GM19455 (cell line): ENCODE measurements at regions not wholly inside any gene's neighbourhood (a gene's known extent, or its start where the extent isn't known, plus 50 kb on each side); places are given as distances from the start of the nearest gene placed in this dataset.
"Not testable (repeated sequence)": the region's sequence is repeated elsewhere in the genome, so short reads cannot be mapped to it uniquely, and the experiment has no call there.

Experiments used
- ATAC-seq: cut with Tn5 transposase; IDR thresholded peaks from one replicate; pipeline ENCODE4 v1.9.1; 2021; ENCODE audit not compliant: unreplicated experiment

DNA sequence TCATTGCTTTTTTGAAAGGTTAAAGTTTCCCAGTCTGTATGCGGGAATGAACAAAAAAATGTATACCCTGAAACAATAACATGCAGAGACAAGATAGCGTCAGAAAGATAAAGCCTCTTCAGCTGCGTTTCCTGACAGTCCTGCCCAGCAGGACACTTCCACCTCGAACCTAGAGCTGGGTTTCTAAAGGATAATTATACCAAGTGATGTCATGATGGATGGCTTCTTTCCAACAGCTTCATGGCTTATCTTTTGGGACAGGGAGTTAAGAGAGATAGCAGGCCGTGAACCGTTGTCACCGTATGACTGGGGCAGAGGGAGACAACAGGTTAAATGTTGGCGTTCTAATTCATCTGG lies 267.6 kb upstream of the SGK1 start:
- ATAC-seq, result no peak

DNA sequence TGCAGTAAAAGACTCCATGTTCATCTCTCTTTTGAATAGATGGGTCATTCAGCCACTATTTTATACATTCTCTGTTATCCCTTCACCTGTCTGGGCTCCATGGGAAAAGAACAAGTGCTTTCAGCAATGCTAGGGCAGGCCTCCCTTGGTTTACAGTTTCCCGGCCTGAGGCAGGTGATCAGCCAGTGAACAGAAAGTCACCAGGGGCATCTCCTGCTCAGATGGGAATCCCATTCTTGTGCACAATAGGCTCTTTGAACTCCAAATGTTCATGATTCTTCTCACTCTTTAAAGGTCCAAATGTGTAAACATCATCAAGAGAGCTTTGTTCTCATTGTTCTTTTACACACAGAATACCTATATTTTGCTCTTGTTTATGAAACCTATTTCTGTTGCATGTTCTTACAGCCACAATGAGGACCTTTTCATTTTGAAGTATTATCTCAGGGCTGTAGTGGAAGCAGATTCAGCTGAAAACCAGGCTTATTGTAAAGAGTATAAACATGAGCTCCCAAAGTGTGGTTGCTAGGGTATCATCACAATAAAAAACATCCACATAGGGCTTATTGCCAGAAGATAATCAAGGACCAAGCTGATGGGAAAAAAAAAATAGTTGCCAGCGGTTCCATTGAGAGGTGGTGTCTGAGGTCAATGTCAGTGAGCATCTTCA lies 267.1 kb upstream of the SGK1 start:
- no peak for ATAC-seq

- no peak for ATAC-seq
These were observed 260.1 kb upstream of the SGK1 start for GRCh38 chr6:134577998-134578397.

GRCh38 chr6:134575221-134575620 lies 257.3 kb upstream of the SGK1 start:
- no peak for ATAC-seq

- ATAC-seq, result no peak
These were observed 256.6 kb upstream of the SGK1 start for GRCh38 chr6:134574491-134574890.

DNA sequence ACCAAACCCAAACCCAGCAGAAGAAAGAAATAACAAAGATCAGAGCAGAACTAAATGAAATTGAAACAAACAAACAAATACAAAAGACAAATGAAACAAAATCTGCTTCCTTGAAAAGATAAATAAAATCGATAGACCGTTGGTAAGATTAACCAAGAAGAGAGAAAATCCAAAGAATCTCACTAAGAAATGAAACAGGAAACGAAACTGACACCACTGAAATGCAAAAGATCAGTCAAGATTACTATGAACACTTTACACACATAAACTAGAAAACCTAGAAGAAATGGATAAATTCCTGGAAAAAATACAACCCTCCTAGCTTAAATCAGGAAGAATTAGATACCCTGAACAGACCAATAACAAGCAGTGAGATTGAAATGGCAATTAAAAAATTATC lies 252.1 kb upstream of the SGK1 start:
- ATAC-seq, result not testable (repeated sequence)

DNA sequence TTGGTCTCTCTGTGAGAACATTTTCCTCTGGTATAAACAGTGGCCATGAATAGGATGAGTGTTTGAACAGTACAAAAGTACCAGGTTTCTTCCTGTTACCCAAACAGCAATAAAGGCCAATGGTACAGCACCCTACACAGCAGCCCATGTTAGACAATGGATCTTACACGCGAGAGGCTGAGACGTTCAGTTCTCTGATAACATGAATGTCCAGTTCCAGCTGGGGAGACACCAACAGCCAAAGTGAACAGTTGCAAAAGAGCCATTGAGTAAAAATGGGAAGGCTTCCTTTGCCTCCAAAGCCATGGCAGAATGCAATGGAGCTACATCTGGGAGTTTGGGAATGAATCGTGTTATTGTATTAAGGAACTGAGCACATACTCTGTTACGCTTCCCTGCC lies 246.8 kb upstream of the SGK1 start:
- no peak for ATAC-seq

- no peak for ATAC-seq
These were observed 242.1 kb upstream of the SGK1 start for GRCh38 chr6:134560019-134560418.

DNA sequence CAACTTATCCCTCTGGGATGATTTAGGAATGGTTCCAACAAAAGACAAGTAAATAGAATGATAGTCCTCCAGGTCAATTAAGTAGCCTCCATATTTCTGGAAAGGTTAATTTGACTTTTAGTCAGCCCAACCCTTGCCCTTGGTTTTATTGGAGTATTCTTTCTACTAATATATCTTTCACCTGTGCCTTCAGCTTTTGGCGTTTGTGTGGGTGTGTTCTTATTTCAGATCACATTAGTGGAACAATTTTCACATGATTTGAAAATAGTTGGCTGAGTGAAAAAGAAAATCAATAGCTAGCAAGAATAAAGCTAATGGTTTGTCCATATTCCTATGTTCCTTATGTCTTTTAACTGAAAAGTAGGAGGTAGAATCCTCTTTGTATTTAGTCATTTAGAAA lies 239.6 kb upstream of the SGK1 start:
- no peak for ATAC-seq

DNA sequence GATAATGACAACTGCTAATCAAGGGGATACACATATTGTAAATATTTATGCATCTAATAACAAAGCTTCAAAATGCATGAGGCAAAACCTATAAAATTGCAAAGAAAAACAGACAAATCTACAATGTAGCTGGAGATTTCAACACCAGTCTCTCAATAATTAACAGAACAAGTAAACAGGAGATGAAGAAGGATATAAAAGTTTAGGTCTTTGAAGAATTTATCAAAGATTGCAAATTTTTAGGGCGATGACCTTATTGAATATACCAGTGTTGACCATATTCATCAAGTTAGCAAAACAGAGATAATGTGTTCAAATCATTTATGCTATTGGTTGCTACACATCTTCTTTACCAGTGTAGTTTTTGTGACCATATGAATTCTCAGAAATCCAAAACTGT lies 237.8 kb upstream of the SGK1 start:
- no peak for ATAC-seq

- ATAC-seq, result no peak
These were observed 236.0 kb upstream of the SGK1 start for GRCh38 chr6:134553936-134554335.

DNA sequence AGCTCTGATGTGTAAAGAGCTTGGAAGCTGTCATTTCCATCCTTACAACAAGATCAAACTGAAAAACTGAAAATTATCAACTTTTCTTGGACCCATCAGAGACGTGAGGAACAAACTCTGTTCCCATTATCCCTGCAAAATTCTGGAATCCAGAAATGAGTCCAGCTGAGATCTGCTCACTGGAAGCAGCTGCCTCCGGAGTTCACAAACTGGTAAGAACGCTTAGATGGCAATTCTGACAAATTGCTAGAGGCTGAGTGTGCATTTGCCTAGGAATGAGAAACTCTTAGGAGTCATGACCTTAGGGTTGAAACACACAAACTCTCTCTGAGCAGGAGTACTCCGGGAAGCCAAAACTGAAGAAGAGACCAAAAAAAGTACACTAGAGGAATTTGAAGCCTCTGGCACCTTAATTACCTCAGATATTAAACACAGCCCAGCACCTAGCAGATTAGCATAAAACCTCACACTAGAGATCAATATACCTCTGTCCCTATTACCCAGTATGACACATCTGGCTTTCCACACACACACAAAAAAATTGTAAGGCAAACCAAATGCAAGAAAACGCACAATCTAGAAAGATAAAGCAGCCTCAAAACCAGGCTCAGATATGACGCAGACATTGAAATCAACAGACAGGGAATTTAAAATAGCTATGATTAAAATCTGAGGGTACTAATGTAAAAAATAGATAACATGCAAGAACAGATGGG lies 233.5 kb upstream of the SGK1 start:
- no peak for ATAC-seq

DNA sequence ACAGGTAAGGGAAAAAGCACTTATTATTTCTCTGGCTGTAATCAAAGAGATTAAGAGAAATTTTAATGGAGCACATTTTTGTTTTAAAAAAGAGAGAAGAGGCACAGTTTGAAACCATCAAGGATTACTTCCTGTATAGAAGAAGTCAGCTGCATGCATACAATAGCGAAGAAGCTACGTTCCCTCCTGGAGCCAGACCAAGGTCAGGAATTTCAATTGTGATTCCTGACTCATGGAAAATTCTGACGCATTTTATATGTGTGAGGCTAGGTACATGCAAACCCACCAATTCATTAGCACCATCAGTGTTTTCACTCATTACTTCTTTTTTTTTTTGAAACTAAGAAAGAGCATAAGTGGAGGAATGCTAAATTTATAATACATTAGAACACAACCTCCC lies 232.7 kb upstream of the SGK1 start:
- no peak for ATAC-seq

- no peak for ATAC-seq
These were observed 231.9 kb upstream of the SGK1 start for GRCh38 chr6:134549854-134550253.

GRCh38 chr6:134546962-134547645 lies 229.2 kb upstream of the SGK1 start:
- no peak for ATAC-seq

GRCh38 chr6:134544737-134545136 lies 226.8 kb upstream of the SGK1 start:
- ATAC-seq, result no peak

DNA sequence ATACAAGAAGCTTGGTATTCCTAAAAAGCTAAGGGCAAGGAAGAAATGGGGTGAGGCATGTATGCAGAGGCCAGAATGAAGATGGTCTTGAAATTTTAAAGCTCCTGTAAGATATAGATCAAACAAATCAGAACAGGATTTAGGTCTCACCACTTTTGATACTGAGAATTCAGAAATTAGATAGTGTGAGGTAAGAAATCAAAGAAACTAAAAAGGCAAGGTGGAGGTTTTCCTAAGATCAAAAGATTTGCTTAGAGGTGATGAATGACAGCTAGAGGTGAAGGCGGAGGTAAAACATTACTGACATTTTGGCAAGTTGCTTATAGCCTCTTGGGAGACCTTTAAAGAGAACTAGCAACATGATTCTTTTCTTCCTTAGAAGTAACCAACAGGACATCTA lies 225.2 kb upstream of the SGK1 start:
- ATAC-seq, result no peak

DNA sequence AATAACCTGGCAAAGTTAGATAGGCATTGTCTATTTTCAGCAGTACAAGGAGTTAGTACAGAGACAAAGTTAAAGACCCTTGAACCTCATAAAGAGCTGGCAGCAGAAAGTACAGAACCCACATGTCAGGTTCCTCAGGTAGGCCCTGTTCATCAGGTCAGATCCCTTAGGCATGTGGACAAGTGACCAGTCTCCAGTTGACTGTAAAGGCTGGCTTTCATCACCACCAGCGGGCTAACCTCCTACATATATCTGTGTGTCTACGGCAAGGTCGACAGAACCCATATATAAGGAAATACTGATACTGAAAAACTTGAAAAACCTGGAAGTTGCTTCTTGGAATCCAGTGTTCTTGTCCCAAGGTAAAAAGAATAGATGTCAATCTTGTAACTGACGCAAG lies 223.1 kb upstream of the SGK1 start:
- ATAC-seq, result no peak

DNA sequence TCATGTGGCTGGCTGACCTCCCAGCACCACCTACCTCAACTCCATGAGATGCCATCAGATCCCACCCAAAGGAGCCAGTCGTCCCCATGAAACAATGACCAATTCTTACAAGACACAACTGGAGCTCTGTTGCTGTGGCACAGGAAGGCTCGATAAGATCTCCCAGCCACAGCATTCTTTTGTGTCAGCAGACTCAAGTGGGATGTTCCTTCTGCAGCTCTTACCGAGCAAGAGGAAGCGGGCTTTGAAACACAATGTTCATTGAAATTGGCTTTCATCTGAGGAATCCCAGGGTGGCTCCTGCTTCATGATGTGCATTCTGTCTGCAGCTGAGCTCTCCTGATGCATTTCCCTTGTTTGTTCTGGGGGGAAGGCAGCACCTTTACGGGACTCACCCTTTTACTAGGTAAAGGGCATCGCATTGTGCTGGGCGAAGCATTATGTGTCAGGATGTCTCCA lies 222.0 kb upstream of the SGK1 start:
- no peak for ATAC-seq

DNA sequence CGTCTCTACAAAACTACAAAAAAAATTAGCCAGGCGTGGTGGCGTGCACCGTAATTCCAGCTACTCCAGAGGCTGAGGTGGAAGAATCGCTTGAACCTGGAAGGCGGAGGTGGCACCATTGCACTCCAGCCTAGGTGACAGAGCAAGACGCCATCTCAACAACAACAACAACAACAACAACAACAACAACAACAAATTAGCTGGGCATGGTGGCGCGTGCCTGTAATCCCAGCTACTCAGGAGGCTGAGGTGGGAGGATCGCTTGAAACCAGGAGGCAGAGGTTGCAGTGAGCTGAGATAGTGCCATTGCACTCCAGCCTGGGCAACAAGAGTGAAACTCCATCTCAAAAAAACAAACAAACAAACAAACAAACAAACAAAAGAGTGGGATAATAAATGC lies 219.9 kb upstream of the SGK1 start:
- ATAC-seq, result not testable (repeated sequence)

DNA sequence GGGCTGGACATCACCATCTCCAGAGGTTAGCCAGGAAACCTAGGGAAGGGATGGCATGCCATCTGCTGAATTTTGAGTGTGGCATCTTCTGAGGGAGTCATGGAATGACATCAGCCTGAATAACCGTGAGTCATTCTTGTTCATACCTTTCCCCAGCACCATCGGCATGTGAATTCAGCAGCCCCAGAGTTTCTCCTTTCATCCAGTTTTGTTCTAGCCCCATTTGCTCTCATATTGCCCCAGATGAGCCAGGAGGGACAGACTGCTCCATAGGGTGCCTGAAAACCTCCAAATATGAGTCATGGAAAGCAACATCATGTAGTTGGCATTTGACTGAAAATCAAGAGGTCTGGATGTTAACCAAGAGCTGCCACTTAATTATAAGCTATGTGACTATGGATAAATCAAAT lies 219.2 kb upstream of the SGK1 start:
- no peak for ATAC-seq

- ATAC-seq, result no peak
These were observed 217.9 kb upstream of the SGK1 start for GRCh38 chr6:134535831-134536230.
